Peyer's patch (tissue), 4 donors: ENCODE measurements at regions not wholly inside any gene's neighbourhood (a gene's known extent, or its start where the extent isn't known, plus 50 kb on each side); places are given as distances from the start of the nearest gene placed in this dataset.

Experiments
- CTCF ChIP-seq, 6 experiments: fragments of 450-650 bp in 4 of 6; fragments of 200-600 bp in 2 of 6; sonication (generic) in 1 of 6; IDR thresholded peaks; one replicate each; pipeline ENCODE4 v1.5.1; 2017 to 2019; ENCODE audit warnings: antibody characterized with exemption in 6 of 6, mild to moderate bottlenecking in 3 of 6, moderate library complexity in 1 of 6
- POLR2A ChIP-seq, 2 donors: fragments of 450-650 bp; IDR thresholded peaks; one replicate each; pipeline ENCODE4 v1.5.1; 2017; ENCODE audit warnings: antibody characterized with exemption in 2 of 2, mild to moderate bottlenecking in 2 of 2, moderate library complexity in 2 of 2

GRCh38 chr11:103530257-103530656 lies 421.0 kb downstream of the DYNC2H1 start:
- no peak for TF ChIP-seq CTCF (IDR thresholded peaks at IDR 0.05)
- no peak for TF ChIP-seq POLR2A (IDR thresholded peaks at IDR 0.05)
